Spleen (tissue), 11 donors: ENCODE measurements at regions not wholly inside any gene's neighbourhood (a gene's known extent, or its start where the extent isn't known, plus 50 kb on each side); places are given as distances from the start of the nearest gene placed in this dataset.

ENCODE experiments used
- DNase-seq: peaks from one replicate; pipeline ENCODE4 v3.0.0-alpha.2; 2020
- H3K27ac ChIP-seq, 8 donors: fragments of 200-600 bp; sonication (generic) in 7 of 8; 1 replicate in 4 of 8; 2 replicates in 4 of 8; pipeline versions ENCODE4 v1.5.0 to v1.8.0; 2016 to 2021; ENCODE audit warnings: inconsistent platforms in 4 of 8, mild to moderate bottlenecking in 4 of 8, moderate library complexity in 1 of 8
- H3K27me3 ChIP-seq, 7 donors: fragments of 200-600 bp; sonication (generic) in 6 of 7; replicated peaks in 1 of 7; 1 replicate in 4 of 7; 2 replicates in 3 of 7; pipeline versions ENCODE4 v1.5.0 to v1.8.0; 2016 to 2021; ENCODE audit warnings: inconsistent platforms in 3 of 7, mild to moderate bottlenecking in 1 of 7
- H3K36me3 ChIP-seq, 6 donors: fragments of 200-600 bp; sonication (generic) in 5 of 6; 1 replicate in 4 of 6; 2 replicates in 2 of 6; pipeline versions ENCODE4 v1.5.0 to v1.8.0; 2016 to 2021; ENCODE audit warnings: inconsistent platforms in 2 of 6
- H3K4me1 ChIP-seq, 6 donors: fragments of 200-600 bp; sonication (generic) in 5 of 6; 1 replicate in 3 of 6; 2 replicates in 3 of 6; pipeline versions ENCODE4 v1.5.0 to v1.8.0; 2016 to 2021; ENCODE audit warnings: inconsistent platforms in 3 of 6
- H3K4me3 ChIP-seq, 8 donors: fragments of 200-600 bp; sonication (generic) in 7 of 8; 1 replicate in 4 of 8; 2 replicates in 4 of 8; pipeline versions ENCODE4 v1.5.0 to v1.8.0; 2016 to 2021; ENCODE audit warnings: inconsistent platforms in 4 of 8, mild to moderate bottlenecking in 4 of 8, moderate library complexity in 2 of 8
- H3K9me3 ChIP-seq, 8 donors: fragments of 200-600 bp; sonication (generic) in 7 of 8; 1 replicate in 4 of 8; 2 replicates in 4 of 8; pipeline versions ENCODE4 v1.5.0 to v1.8.0; 2016 to 2021; ENCODE audit warnings: inconsistent platforms in 4 of 8
- POLR2A ChIP-seq, 3 donors: fragments of 450-650 bp; IDR thresholded peaks; one replicate each; pipeline ENCODE4 v1.5.1; 2017; ENCODE audit warnings: antibody characterized with exemption in 3 of 3, mild to moderate bottlenecking in 1 of 3
- POLR2AphosphoS5 ChIP-seq, 3 donors: sonication (generic); formaldehyde crosslinking; IDR thresholded peaks; one replicate each; pipeline ENCODE4 v1.5.1; 2017; ENCODE audit warnings: antibody characterized with exemption in 3 of 3
- WGBS, 5 donors: extraction: QIAGEN DNeasy Blood & Tissue Kit in 3 of 5; methylation state at CpG; one replicate each; pipeline versions ENCODE4 v1.1.5 to v1.1.7; 2013 to 2018; 5-methylcytosine and 5-hydroxymethylcytosine counted together
- intact Hi-C: fragments of 100-400 bp; cut with DNase I; formaldehyde crosslinking; loops from one replicate; pipeline ENCODE4 v1.15.0; 2023; ENCODE audit warnings: low total_unique reads
- TF ChIP-seq, protein P1 (sequence below), 11 experiments: fragments of 200-600 bp in 7 of 11; fragments of 450-650 bp in 4 of 11; sonication (generic) in 4 of 11; IDR thresholded peaks in 8 of 11; conservative IDR thresholded peaks in 3 of 11; 1 replicate in 7 of 11; 2 replicates in 4 of 11; pipeline versions ENCODE4 v1.4.0 to v1.8.0; 2016 to 2021; ENCODE audit warnings: antibody characterized with exemption in 11 of 11, inconsistent platforms in 4 of 11, mild to moderate bottlenecking in 1 of 11
- donor health status: healthy with polysubstance abuse.
- donor health status: DM: no; HTN: no; CAD: no; lungs with moderate emphysema.
- donor health status: DM: no; HTN: no; CAD: no.
- donor health status: Bipolar disorder and iron deficiency.
- donor health status: healthy.
- donor health status: DM: no; HTN: no; CAD: no.
- donor health status: DM: yes; HTN: yes; CAD: no.

DNA sequence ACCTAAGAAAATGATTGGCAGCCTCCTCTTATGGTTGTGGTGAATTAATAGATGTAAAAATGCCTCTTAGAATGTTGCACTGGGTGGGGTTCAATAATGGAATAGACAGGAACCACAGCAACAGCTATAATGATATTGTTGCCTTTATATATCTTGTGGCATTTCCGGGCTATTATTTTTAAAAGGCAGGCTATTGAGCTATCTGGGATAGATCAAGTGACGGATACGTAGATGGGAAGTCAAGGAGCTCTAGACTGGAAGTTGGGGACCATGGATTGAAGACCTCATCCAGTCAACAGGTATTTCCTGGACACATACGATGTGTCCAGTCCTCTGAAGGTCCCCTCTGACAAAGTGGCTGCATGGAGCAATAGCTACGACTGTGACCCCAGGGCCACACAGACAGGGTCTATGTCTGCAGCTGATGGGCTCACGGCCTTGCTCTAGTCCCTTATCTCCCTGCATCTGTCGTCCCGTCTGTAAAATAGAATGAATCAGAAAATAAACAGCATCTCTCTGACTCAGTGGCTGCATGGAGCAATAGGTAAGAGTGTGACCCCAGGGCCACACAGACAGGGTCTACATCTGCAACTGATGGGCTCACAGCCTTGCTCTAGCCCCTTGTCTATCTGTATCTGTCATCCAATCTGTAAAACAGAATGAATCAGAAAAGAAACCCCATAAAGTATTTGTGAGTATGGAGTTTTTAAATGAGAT, 117.7 kb upstream of the FOXF1 start:
- intact Hi-C loops = no loop called here
- H3K36me3 ChIP-seq = no peaks in the 10 kb centered on the region
- no peak overlapping the region for H3K4me3 ChIP-seq
- no peaks in the 10 kb centered on the region for H3K4me1 ChIP-seq
- no peak overlapping the region for H3K27ac ChIP-seq
- TF ChIP-seq, protein P1, sequence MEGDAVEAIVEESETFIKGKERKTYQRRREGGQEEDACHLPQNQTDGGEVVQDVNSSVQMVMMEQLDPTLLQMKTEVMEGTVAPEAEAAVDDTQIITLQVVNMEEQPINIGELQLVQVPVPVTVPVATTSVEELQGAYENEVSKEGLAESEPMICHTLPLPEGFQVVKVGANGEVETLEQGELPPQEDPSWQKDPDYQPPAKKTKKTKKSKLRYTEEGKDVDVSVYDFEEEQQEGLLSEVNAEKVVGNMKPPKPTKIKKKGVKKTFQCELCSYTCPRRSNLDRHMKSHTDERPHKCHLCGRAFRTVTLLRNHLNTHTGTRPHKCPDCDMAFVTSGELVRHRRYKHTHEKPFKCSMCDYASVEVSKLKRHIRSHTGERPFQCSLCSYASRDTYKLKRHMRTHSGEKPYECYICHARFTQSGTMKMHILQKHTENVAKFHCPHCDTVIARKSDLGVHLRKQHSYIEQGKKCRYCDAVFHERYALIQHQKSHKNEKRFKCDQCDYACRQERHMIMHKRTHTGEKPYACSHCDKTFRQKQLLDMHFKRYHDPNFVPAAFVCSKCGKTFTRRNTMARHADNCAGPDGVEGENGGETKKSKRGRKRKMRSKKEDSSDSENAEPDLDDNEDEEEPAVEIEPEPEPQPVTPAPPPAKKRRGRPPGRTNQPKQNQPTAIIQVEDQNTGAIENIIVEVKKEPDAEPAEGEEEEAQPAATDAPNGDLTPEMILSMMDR (IDR thresholded peaks at IDR 0.05 in 8 of 11, conservative IDR thresholded peaks at IDR 0.05 in 3 of 11) = no peak
- TF ChIP-seq POLR2AphosphoS5 (IDR thresholded peaks at IDR 0.05) = no peak
- TF ChIP-seq POLR2A (IDR thresholded peaks at IDR 0.05) = no peak
- H3K9me3 ChIP-seq = no peaks in the 10 kb centered on the region
- DNase-seq = no peak
- 66 to 79% (median 76%) methylated on average over 8 of the region's 8 CpGs for WGBS, 5 donors
- H3K27me3 ChIP-seq = peaks cover 0 to 59% (median 0%) of the 10 kb centered on the region in 7 donors

DNA sequence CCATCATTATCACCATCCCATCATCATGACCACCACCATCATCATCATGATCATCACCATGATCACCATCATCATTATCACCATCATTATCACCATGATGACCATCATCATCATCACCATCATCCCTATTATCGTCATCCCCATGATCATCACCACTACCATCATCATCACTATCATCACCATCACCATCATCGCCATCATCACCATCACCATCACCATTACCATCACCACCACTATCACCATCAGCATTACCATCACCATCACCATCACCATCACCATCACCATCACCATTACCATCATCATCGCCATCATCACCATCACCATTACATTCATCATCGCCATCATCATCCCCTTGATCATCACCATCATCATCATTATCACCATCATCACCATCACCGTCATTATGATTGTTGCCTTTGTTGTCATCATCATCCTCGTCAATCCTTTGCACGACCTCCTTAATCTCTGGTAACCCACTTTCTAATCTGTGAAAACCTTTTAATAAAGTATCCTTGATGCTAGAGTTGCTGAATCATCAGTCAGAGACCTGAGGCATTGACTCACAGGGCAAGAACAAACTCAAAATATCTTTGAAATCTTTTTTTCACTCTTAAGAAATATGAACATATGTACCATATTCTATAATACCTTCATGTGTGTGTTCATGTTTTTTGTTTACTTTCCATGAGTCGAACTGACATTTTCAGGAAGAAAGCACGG, 116.3 kb upstream of the FOXF1 start:
- Histone ChIP-seq H3K4me3 (no peak overlapping the region), H3K4me1 (no peaks in the 10 kb centered on the region), H3K27me3 (peaks cover 0 to 52% (median 0%) of the 10 kb centered on the region in 7 donors), H3K9me3 (no peaks in the 10 kb centered on the region), H3K36me3 (no peaks in the 10 kb centered on the region), H3K27ac (no peak overlapping the region)
- intact Hi-C loops = no loop called here
- no peak for TF ChIP-seq POLR2A (IDR thresholded peaks at IDR 0.05)
- TF ChIP-seq, protein P1 (IDR thresholded peaks at IDR 0.05 in 8 of 11, conservative IDR thresholded peaks at IDR 0.05 in 3 of 11) = no peak
- no peak for TF ChIP-seq POLR2AphosphoS5 (IDR thresholded peaks at IDR 0.05)
- 89 to 95% (median 90%) methylated on average over 9 of the region's 9 CpGs for WGBS, 5 donors
- no peak for DNase-seq

DNA sequence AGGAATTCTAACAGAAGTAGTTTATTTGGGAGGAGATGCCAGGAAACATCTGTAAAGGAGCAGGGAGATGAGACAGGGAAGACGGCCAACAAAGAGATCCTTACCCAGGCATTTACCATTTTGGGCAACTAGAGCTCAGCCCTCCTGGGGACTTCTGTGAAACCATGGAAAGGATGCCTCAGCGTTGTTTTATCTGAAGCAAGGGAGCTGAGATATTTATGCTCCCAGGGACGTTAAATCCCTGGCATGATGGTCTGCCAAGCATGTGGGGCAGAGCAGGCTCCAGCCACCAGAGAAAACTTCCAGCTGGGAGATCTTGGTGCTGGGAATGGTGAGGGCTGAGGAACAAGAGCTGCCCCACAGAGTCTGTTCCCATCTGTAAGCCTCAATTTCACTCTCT, 114.8 kb upstream of the FOXF1 start:
- intact Hi-C loops = no loop called here
- no peak for DNase-seq
- Histone ChIP-seq H3K4me1 (no peaks in the 10 kb centered on the region), H3K9me3 (no peaks in the 10 kb centered on the region), H3K36me3 (no peaks in the 10 kb centered on the region), H3K27me3 (peaks cover 0 to 51% (median 0%) of the 10 kb centered on the region in 7 donors), H3K27ac (no peak overlapping the region), H3K4me3 (no peak overlapping the region)
- TF ChIP-seq POLR2AphosphoS5 (IDR thresholded peaks at IDR 0.05) = no peak
- TF ChIP-seq, protein P1 (IDR thresholded peaks at IDR 0.05 in 8 of 11, conservative IDR thresholded peaks at IDR 0.05 in 3 of 11) = no peak
- no peak for TF ChIP-seq POLR2A (IDR thresholded peaks at IDR 0.05)
- WGBS, 5 donors = 53 to 75% (median 59%) methylated on average over 3 of the region's 3 CpGs

DNA sequence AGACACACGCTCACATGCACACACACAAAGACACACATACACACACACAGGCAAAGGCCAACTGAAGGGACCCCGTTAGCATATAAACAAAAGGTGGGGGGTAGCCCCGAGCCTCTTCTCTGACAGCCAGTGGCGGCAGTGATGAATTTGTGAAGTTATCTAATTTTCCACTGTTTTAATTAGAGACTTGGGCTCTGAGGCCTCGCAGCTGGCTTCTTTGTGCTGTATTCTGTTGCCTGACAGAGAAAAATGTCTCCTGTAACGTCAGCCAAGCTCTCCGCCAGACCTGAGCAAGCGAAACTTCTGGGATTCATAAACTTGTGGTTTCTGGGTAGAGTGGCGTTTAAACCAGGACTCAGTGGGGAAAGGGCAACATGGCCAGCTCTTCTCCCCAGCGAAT, 113.9 kb upstream of the FOXF1 start:
- Histone ChIP-seq H3K36me3 (no peaks in the 10 kb centered on the region), H3K4me3 (no peak overlapping the region), H3K27ac (no peak overlapping the region), H3K9me3 (no peaks in the 10 kb centered on the region), H3K4me1 (no peaks in the 10 kb centered on the region), H3K27me3 (peaks cover 0 to 49% (median 0%) of the 10 kb centered on the region in 7 donors)
- DNase-seq = no peak
- no peak for TF ChIP-seq POLR2AphosphoS5 (IDR thresholded peaks at IDR 0.05)
- TF ChIP-seq, protein P1 (IDR thresholded peaks at IDR 0.05 in 8 of 11, conservative IDR thresholded peaks at IDR 0.05 in 3 of 11) = no peak
- no peak for TF ChIP-seq POLR2A (IDR thresholded peaks at IDR 0.05)
- 58 to 69% (median 63%) methylated on average over 10 of the region's 10 CpGs for WGBS, 5 donors
- intact Hi-C loops = no loop called here
